ENCODE measurements at regions not wholly inside any gene's neighbourhood (a gene's known extent, or its start where the extent isn't known, plus 50 kb on each side); places are given as distances from the start of the nearest gene placed in this dataset.
A peak's percentile ranks its signal among the peaks of the same experiment; 100 is the strongest.
"Not testable (repeated sequence)": the region's sequence is repeated elsewhere in the genome, so short reads cannot be mapped to it uniquely, and the experiment has no call there.

GRCh38 chrX:95754411-95754810 is 930.2 kb upstream of the DIAPH2 start:
- ChIA-PET CTCF (no interaction called here), POLR2A (no interaction called here)
- TF ChIP-seq PKNOX1 (IDR thresholded peaks at IDR 0.05) (no peak), FOXM1 (IDR thresholded peaks at IDR 0.05; ENCODE audit: borderline replicate concordance) (no peak), SP1 (IDR thresholded peaks at IDR 0.05) (no peak), BHLHE40 (IDR thresholded peaks at IDR 0.05; ENCODE audit: borderline replicate concordance) (no peak), HDGF (IDR thresholded peaks at IDR 0.05; ENCODE audit: borderline replicate concordance) (no peak), ARNT (IDR thresholded peaks at IDR 0.05) (no peak), FOXK2 (IDR thresholded peaks at IDR 0.05) (no peak), L3MBTL2 (conservative IDR thresholded peaks at IDR 0.05) (no peak), NFRKB (IDR thresholded peaks at IDR 0.05) (no peak), FOXA1 (IDR thresholded peaks at IDR 0.05) (no peak), ZNF384 (IDR thresholded peaks at IDR 0.05) (no peak), CTBP1 (IDR thresholded peaks at IDR 0.05; ENCODE audit: borderline replicate concordance) (no peak), TARDBP (IDR thresholded peaks at IDR 0.05) (no peak), SUZ12 (IDR thresholded peaks at IDR 0.05) (no peak), ELF4 (IDR thresholded peaks at IDR 0.05) (no peak)
- DNase-seq (ENCODE audit: extremely low spot score): no peak

DNA sequence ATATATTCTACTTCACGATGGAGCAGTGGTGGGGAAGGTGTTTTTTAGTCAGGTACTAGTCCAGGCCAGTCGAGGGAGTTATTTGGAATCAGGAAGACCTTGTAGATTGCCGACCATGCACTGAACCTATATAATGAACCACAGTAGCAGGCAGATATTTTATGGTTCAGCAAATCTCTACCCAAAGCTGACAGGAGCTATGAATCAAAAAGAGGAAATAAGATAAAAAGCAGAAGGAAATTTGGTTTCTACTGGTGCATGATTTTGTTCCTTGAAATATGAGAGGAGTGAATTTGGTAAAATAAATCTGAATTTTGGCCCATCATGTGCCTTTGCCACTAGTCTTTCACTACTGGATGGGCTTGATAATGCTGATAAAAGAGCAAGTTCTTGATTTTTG is 924.3 kb upstream of the DIAPH2 start:
- DNase-seq (ENCODE audit: extremely low spot score): no peak
- ChIA-PET CTCF (no interaction called here), POLR2A (no interaction called here)
- TF ChIP-seq HDGF (IDR thresholded peaks at IDR 0.05; ENCODE audit: borderline replicate concordance) (no peak), ARNT (IDR thresholded peaks at IDR 0.05) (no peak), FOXK2 (IDR thresholded peaks at IDR 0.05) (no peak), PKNOX1 (IDR thresholded peaks at IDR 0.05) (no peak), FOXA1 (IDR thresholded peaks at IDR 0.05) (no peak), ELF4 (IDR thresholded peaks at IDR 0.05) (no peak), TARDBP (IDR thresholded peaks at IDR 0.05) (no peak)

DNA sequence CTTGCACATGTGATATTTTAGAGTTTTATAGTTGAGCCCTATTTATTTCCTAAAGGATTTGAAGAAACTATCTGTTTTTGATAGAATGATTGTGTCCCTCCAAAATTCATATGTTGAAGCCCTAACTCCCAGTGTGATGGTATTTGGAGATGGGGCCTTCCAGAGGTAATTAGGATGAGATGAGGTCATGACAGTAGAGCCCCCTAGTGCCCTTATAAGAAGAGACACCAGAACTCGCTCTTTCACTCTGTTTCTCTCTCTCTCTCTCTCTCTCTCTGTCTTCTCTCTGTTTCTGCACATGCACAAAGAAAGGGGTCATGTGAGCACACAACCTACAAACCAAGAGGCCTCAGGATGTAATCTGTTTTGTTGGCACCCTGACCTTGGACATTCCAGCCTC is 921.9 kb upstream of the DIAPH2 start:
- ChIA-PET POLR2A (no interaction called here), CTCF (no interaction called here)
- TF ChIP-seq L3MBTL2 (conservative IDR thresholded peaks at IDR 0.05) (no peak), CTBP1 (IDR thresholded peaks at IDR 0.05; ENCODE audit: borderline replicate concordance) (no peak), HDGF (IDR thresholded peaks at IDR 0.05; ENCODE audit: borderline replicate concordance) (no peak), NFRKB (IDR thresholded peaks at IDR 0.05) (no peak), BHLHE40 (IDR thresholded peaks at IDR 0.05; ENCODE audit: borderline replicate concordance) (no peak), LEF1 (IDR thresholded peaks at IDR 0.05; ENCODE audit: borderline replicate concordance) (no peak), FOXM1 (IDR thresholded peaks at IDR 0.05; ENCODE audit: borderline replicate concordance) (no peak), ELF4 (IDR thresholded peaks at IDR 0.05) (no peak), ZNF384 (IDR thresholded peaks at IDR 0.05) (no peak), FOXK2 (IDR thresholded peaks at IDR 0.05) (no peak), SP1 (IDR thresholded peaks at IDR 0.05) (no peak), SUZ12 (IDR thresholded peaks at IDR 0.05) (no peak), TARDBP (IDR thresholded peaks at IDR 0.05) (no peak), FOXA1 (IDR thresholded peaks at IDR 0.05) (no peak), ARNT (IDR thresholded peaks at IDR 0.05) (no peak), PKNOX1 (IDR thresholded peaks at IDR 0.05) (no peak)
- DNase-seq (ENCODE audit: extremely low spot score): no peak

GRCh38 chrX:95764972-95765451 is 919.6 kb upstream of the DIAPH2 start:
- DNase-seq (ENCODE audit: extremely low spot score): peak; percentile 27
- TF ChIP-seq SUZ12 (IDR thresholded peaks at IDR 0.05) (no peak), FOXM1 (IDR thresholded peaks at IDR 0.05; ENCODE audit: borderline replicate concordance) (no peak), NFRKB (IDR thresholded peaks at IDR 0.05) (no peak), HDGF (IDR thresholded peaks at IDR 0.05; ENCODE audit: borderline replicate concordance) (no peak), TARDBP (IDR thresholded peaks at IDR 0.05) (no peak), BHLHE40 (IDR thresholded peaks at IDR 0.05; ENCODE audit: borderline replicate concordance) (no peak), ARNT (IDR thresholded peaks at IDR 0.05) (no peak), CTBP1 (IDR thresholded peaks at IDR 0.05; ENCODE audit: borderline replicate concordance) (no peak), FOXK2 (IDR thresholded peaks at IDR 0.05) (no peak), PKNOX1 (IDR thresholded peaks at IDR 0.05) (no peak), ZNF384 (IDR thresholded peaks at IDR 0.05) (no peak), LEF1 (IDR thresholded peaks at IDR 0.05; ENCODE audit: borderline replicate concordance) (no peak), FOXA1 (IDR thresholded peaks at IDR 0.05) (no peak), L3MBTL2 (conservative IDR thresholded peaks at IDR 0.05) (no peak), ELF4 (IDR thresholded peaks at IDR 0.05) (no peak), SP1 (IDR thresholded peaks at IDR 0.05) (no peak)
- POLR2A ChIA-PET: no interaction called here
- CTCF ChIA-PET: no interaction called here

GRCh38 chrX:95771198-95771597 is 913.4 kb upstream of the DIAPH2 start:
- DNase-seq (ENCODE audit: extremely low spot score); POLR2A ChIA-PET; CTCF ChIA-PET: not testable (repeated sequence)

DNA sequence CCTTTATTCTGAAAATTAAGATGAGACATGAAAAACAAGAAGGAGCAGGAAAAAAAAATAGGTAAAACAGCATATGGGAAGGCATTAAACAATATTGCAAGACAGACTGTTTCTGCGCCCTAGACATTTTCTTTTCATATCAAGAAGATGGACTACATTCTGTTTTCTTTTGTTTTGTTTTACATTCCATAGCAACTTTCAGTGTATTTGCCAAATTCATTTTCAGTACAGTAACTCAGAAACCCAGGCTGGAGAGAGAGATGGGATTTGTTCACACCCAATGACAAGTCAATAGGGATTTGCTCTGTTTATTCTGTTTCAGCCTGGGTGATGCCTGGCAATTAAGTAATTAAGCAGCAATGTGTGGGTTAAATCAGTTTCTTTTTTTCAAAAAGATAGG is 892.8 kb upstream of the DIAPH2 start:
- CTCF ChIA-PET: no interaction called here
- no peak for DNase-seq (ENCODE audit: extremely low spot score)
- TF ChIP-seq TARDBP (IDR thresholded peaks at IDR 0.05): no peak
- no peak for TF ChIP-seq LEF1 (IDR thresholded peaks at IDR 0.05; ENCODE audit: borderline replicate concordance)
- no peak for TF ChIP-seq FOXA1 (IDR thresholded peaks at IDR 0.05)
- no peak for TF ChIP-seq CTBP1 (IDR thresholded peaks at IDR 0.05; ENCODE audit: borderline replicate concordance)
- no peak for TF ChIP-seq FOXM1 (IDR thresholded peaks at IDR 0.05; ENCODE audit: borderline replicate concordance)
- no peak for TF ChIP-seq ARNT (IDR thresholded peaks at IDR 0.05)
- no peak for TF ChIP-seq FOXK2 (IDR thresholded peaks at IDR 0.05)
- no peak for TF ChIP-seq HDGF (IDR thresholded peaks at IDR 0.05; ENCODE audit: borderline replicate concordance)
- TF ChIP-seq BHLHE40 (IDR thresholded peaks at IDR 0.05; ENCODE audit: borderline replicate concordance): no peak
- no peak for TF ChIP-seq SP1 (IDR thresholded peaks at IDR 0.05)
- no peak for TF ChIP-seq ZNF384 (IDR thresholded peaks at IDR 0.05)
- no peak for TF ChIP-seq L3MBTL2 (conservative IDR thresholded peaks at IDR 0.05)
- no peak for TF ChIP-seq NFRKB (IDR thresholded peaks at IDR 0.05)
- no peak for TF ChIP-seq PKNOX1 (IDR thresholded peaks at IDR 0.05)
- TF ChIP-seq SUZ12 (IDR thresholded peaks at IDR 0.05): no peak
- POLR2A ChIA-PET: no interaction called here
